Fibroblast of lung (primary cell): ENCODE measurements at regions not wholly inside any gene's neighbourhood (a gene's known extent, or its start where the extent isn't known, plus 50 kb on each side); places are given as distances from the start of the nearest gene placed in this dataset.

ENCODE experiments used
- DNase-seq, 2 donors: peaks; one replicate each; pipeline versions ENCODE4 v3.0.0 to v3.0.0-alpha.2; 2010; ENCODE audit warnings: low read depth in 2 of 2
- H2AFZ ChIP-seq: 2 replicates; pipeline ENCODE4 v1.5.1; 2012; ENCODE audit warnings: low read length, control low read depth, inconsistent platforms
- H3K27ac ChIP-seq: 2 replicates; pipeline ENCODE4 v1.5.1; 2011; ENCODE audit warnings: low read length, control low read depth; ENCODE audit not compliant: insufficient read depth
- H3K27me3 ChIP-seq: 2 replicates; pipeline ENCODE4 v1.5.1; 2011; ENCODE audit warnings: mild to moderate bottlenecking, low read length; ENCODE audit not compliant: control insufficient read depth, insufficient read depth
- H3K36me3 ChIP-seq: 2 replicates; pipeline ENCODE4 v1.5.1; 2011; ENCODE audit warnings: low read length; ENCODE audit not compliant: control insufficient read depth, insufficient read depth
- H3K4me1 ChIP-seq: 2 replicates; pipeline ENCODE4 v1.5.1; 2011; ENCODE audit warnings: low read length; ENCODE audit not compliant: control insufficient read depth, insufficient read depth; ENCODE audit errors: extremely low read depth
- H3K4me2 ChIP-seq: 2 replicates; pipeline ENCODE4 v1.5.1; 2011; ENCODE audit warnings: low read length, control low read depth; ENCODE audit not compliant: insufficient read depth; ENCODE audit errors: extremely low read depth
- H3K4me3 ChIP-seq, 4 experiments: fragments of 200-600 bp in 1 of 4; sonication (generic) in 1 of 4; replicated peaks in 1 of 4; 2 replicates each; pipeline ENCODE4 v1.5.1; 2011 to 2016; ENCODE audit warnings: low read length in 4 of 4, low read depth in 3 of 4, mild to moderate bottlenecking in 3 of 4, control low read depth in 2 of 4, inconsistent platforms in 1 of 4, mixed read lengths in 1 of 4; ENCODE audit not compliant: insufficient read depth in 1 of 4; ENCODE audit errors: control extremely low read depth in 1 of 4
- H3K79me2 ChIP-seq: 2 replicates; pipeline ENCODE4 v1.5.1; 2012; ENCODE audit warnings: mild to moderate bottlenecking, low read length, inconsistent platforms; ENCODE audit not compliant: control insufficient read depth, insufficient read depth
- H3K9ac ChIP-seq: 2 replicates; pipeline ENCODE4 v1.5.1; 2011; ENCODE audit warnings: mild to moderate bottlenecking, low read length, control low read depth; ENCODE audit not compliant: insufficient read depth
- H3K9me3 ChIP-seq: 2 replicates; pipeline ENCODE4 v1.5.1; 2012; ENCODE audit warnings: low read depth, low read length; ENCODE audit not compliant: control insufficient read depth, insufficient read depth
- H4K20me1 ChIP-seq: 2 replicates; pipeline ENCODE4 v1.5.1; 2011; ENCODE audit warnings: low read length; ENCODE audit not compliant: control insufficient read depth, insufficient read depth; ENCODE audit errors: extremely low read depth
- CTCF ChIP-seq, 2 donors: IDR thresholded peaks in 1 of 2; conservative IDR thresholded peaks in 1 of 2; 1 replicate in 1 of 2; 2 replicates in 1 of 2; pipeline ENCODE4 v1.5.1; 2011 to 2012; ENCODE audit warnings: low read length in 2 of 2, control low read depth in 1 of 2, inconsistent platforms in 1 of 2, low read depth in 1 of 2, mild to moderate bottlenecking in 1 of 2
- EZH2 ChIP-seq: IDR thresholded peaks from 2 replicates; pipeline ENCODE4 v1.5.1; 2012; ENCODE audit warnings: low read length, control low read depth, mild to moderate bottlenecking; ENCODE audit errors: missing control alignments

- Histone ChIP-seq H3K4me1 (no peaks in the 10 kb centered on the region), H3K27me3 (no peaks in the 10 kb centered on the region), H4K20me1 (no peaks in the 10 kb centered on the region), H2AFZ (no peak overlapping the region), H3K4me2 (no peak overlapping the region), H3K36me3 (no peaks in the 10 kb centered on the region), H3K4me3 (no peak overlapping the region), H3K27ac (no peak overlapping the region), H3K9ac (no peak overlapping the region), H3K9me3 (no peaks in the 10 kb centered on the region), H3K79me2 (no peaks in the 10 kb centered on the region)
- TF ChIP-seq EZH2: no peak
- no peak for DNase-seq
Measured at GRCh38 chr1:193537266-193538002, 351.0 kb upstream of the B3GALT2 start.

- no peaks in the 10 kb centered on the region for H3K27me3 ChIP-seq
- H3K4me3 ChIP-seq: no peak overlapping the region
- H3K4me1 ChIP-seq: no peaks in the 10 kb centered on the region
- H3K9me3 ChIP-seq: no peaks in the 10 kb centered on the region
- no peaks in the 10 kb centered on the region for H3K36me3 ChIP-seq
- TF ChIP-seq EZH2: no peak
- TF ChIP-seq CTCF (conservative IDR thresholded peaks at IDR 0.05 in 1 of 2, IDR thresholded peaks at IDR 0.05 in 1 of 2; ENCODE audit: low read depth in 1 of 2, low read length in 2 of 2): no peak
- no peak overlapping the region for H2AFZ ChIP-seq
- H4K20me1 ChIP-seq: no peaks in the 10 kb centered on the region
- H3K79me2 ChIP-seq: no peaks in the 10 kb centered on the region
- H3K27ac ChIP-seq: no peak overlapping the region
- H3K9ac ChIP-seq: no peak overlapping the region
- DNase-seq: no peak
- H3K4me2 ChIP-seq: no peak overlapping the region
Measured at GRCh38 chr1:193533853-193534252, 347.4 kb upstream of the B3GALT2 start.

- Histone ChIP-seq H3K36me3 (no peaks in the 10 kb centered on the region), H3K4me1 (no peaks in the 10 kb centered on the region), H3K9me3 (no peaks in the 10 kb centered on the region), H3K79me2 (no peaks in the 10 kb centered on the region), H2AFZ (no peak overlapping the region), H3K4me2 (no peak overlapping the region), H3K4me3 (no peak overlapping the region), H3K27ac (no peak overlapping the region), H3K27me3 (no peaks in the 10 kb centered on the region), H3K9ac (no peak overlapping the region), H4K20me1 (no peaks in the 10 kb centered on the region)
- TF ChIP-seq EZH2: no peak
- TF ChIP-seq CTCF (conservative IDR thresholded peaks at IDR 0.05 in 1 of 2, IDR thresholded peaks at IDR 0.05 in 1 of 2; ENCODE audit: low read depth in 1 of 2, low read length in 2 of 2): no peak
- no peak for DNase-seq
Measured at GRCh38 chr1:193525917-193526710, 339.7 kb upstream of the B3GALT2 start.
